ENCODE measurements at regions not wholly inside any gene's neighbourhood (a gene's known extent, or its start where the extent isn't known, plus 50 kb on each side); places are given as distances from the start of the nearest gene placed in this dataset.

- H3K4me1 ChIP-seq (ENCODE audit: control insufficient read depth, insufficient read depth, low read length), result no peaks in the 10 kb centered on the region
Measured at GRCh38 chr3:106715286-106715685, 662.0 kb upstream of the CCDC54 start.

DNA sequence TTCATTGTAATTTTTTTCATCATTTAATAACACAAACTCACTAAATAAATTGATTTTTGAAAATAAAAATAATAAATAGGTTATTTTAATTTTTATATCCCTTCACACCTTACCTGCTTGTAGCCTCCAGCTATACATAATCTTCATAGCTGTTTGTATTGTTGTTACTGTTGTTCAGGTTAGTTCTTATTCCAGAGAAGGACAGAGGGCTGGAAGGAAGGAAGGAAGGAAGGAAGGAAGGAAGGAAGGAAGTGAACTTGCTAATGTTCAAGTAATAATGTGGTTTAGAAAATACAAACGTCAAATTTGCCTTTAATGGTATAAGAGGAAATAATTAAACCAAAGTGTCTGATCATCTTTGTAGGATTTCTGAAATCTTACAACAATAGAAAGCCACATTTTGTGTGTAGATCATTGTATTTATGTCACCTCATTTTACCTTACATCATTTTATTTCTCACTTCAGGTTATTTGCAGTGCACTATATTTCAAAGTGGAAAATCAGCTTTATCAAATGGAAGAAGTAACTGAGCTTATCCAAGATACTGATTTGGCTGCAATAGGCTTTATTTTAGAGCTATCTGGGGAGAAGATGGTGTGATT lies 660.0 kb upstream of the CCDC54 start:
- no peaks in the 10 kb centered on the region for H3K9me3 ChIP-seq (ENCODE audit: control insufficient read depth, low read length)
- no peaks in the 10 kb centered on the region for H3K36me3 ChIP-seq (ENCODE audit: control insufficient read depth, insufficient read depth, low read length)
- H3K4me1 ChIP-seq (ENCODE audit: control insufficient read depth, insufficient read depth, low read length), result no peaks in the 10 kb centered on the region
- no peaks in the 10 kb centered on the region for H3K27me3 ChIP-seq (ENCODE audit: control insufficient read depth, insufficient read depth, low read length)
- no peak overlapping the region for H3K9ac ChIP-seq (ENCODE audit: low read length)
- H3K4me3 ChIP-seq (ENCODE audit: low read length), result no peak overlapping the region

More at GRCh38 chr3:106715286-106715685, 662.0 kb upstream of the CCDC54 start:
- Histone ChIP-seq H3K9ac (ENCODE audit: low read length) (no peak overlapping the region), H3K27me3 (ENCODE audit: control insufficient read depth, insufficient read depth, low read length) (no peaks in the 10 kb centered on the region), H3K36me3 (ENCODE audit: control insufficient read depth, insufficient read depth, low read length) (no peaks in the 10 kb centered on the region), H3K4me3 (ENCODE audit: low read length) (no peak overlapping the region), H3K9me3 (ENCODE audit: control insufficient read depth, low read length) (no peaks in the 10 kb centered on the region)

DNA sequence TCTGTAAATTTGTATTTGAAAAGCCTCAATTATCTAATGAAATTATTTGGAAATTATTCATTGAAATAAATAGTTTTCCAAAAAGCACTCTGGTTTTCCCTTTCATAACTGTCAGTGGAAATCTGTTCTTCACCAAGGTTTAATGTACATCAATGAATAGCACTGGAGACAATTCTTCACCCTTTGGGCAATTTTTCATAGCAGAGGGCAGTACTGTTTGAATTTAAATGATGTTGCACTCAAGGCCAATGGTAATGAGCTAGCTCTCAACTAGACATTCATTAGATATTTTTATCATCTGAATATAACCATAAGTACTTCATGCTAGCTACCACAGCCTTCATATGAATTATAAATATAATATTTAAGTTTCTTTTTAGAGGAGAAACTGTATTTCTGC lies 658.2 kb upstream of the CCDC54 start:
- Histone ChIP-seq H3K27me3 (ENCODE audit: control insufficient read depth, insufficient read depth, low read length) (no peaks in the 10 kb centered on the region), H3K4me1 (ENCODE audit: control insufficient read depth, insufficient read depth, low read length) (no peaks in the 10 kb centered on the region), H3K36me3 (ENCODE audit: control insufficient read depth, insufficient read depth, low read length) (no peaks in the 10 kb centered on the region), H3K4me3 (ENCODE audit: low read length) (no peak overlapping the region), H3K9ac (ENCODE audit: low read length) (no peak overlapping the region), H3K9me3 (ENCODE audit: control insufficient read depth, low read length) (no peaks in the 10 kb centered on the region)

GRCh38 chr3:106719583-106719982 lies 657.7 kb upstream of the CCDC54 start:
- no peaks in the 10 kb centered on the region for H3K9me3 ChIP-seq (ENCODE audit: control insufficient read depth, low read length)
- H3K9ac ChIP-seq (ENCODE audit: low read length), result no peak overlapping the region

DNA sequence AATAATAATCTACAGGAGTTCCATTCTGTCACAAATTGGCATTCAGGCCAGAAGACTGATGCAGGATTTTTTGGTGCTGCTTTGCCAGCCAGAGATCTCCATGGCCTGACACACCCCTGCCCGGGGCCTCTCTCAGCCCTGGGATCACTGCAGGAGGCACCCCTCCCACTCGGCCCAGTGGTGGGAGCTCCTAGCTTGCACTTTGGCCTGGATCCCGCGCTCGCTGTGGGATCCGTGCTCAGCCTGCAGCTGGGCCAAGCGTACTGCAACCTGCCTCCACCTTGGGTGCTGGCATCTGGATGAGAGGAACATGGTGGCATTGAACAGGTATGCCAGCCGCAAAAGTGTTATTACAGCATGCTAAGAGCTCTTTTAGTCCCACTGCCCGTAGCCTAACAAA lies 656.7 kb upstream of the CCDC54 start:
- no peaks in the 10 kb centered on the region for H3K4me1 ChIP-seq (ENCODE audit: control insufficient read depth, insufficient read depth, low read length)
- no peaks in the 10 kb centered on the region for H3K9me3 ChIP-seq (ENCODE audit: control insufficient read depth, low read length)
- no peak overlapping the region for H3K9ac ChIP-seq (ENCODE audit: low read length)
- no peak overlapping the region for H3K4me3 ChIP-seq (ENCODE audit: low read length)
- no peaks in the 10 kb centered on the region for H3K27me3 ChIP-seq (ENCODE audit: control insufficient read depth, insufficient read depth, low read length)
- no peaks in the 10 kb centered on the region for H3K36me3 ChIP-seq (ENCODE audit: control insufficient read depth, insufficient read depth, low read length)

More at GRCh38 chr3:106719583-106719982, 657.7 kb upstream of the CCDC54 start:
- Histone ChIP-seq H3K27me3 (ENCODE audit: control insufficient read depth, insufficient read depth, low read length) (no peaks in the 10 kb centered on the region), H3K4me1 (ENCODE audit: control insufficient read depth, insufficient read depth, low read length) (no peaks in the 10 kb centered on the region), H3K4me3 (ENCODE audit: low read length) (no peak overlapping the region), H3K36me3 (ENCODE audit: control insufficient read depth, insufficient read depth, low read length) (no peaks in the 10 kb centered on the region)

DNA sequence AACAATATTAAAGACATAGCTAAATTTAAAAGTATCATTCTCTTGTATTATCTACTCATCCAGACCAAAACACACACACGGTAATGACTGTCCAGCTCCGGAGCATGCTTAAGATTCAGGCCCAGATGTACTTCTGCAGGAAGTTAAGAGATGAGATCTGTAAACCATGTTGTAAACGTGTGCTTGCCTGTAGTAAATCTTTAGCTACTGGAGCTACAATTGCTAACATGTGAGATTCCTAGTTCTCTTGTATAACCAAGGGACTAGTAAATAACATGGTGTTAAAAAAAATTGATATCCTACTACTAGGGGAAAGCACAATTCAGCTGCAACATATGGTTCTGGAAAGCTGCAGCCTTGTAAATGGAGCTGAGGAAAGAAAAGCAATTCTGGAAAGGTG lies 651.7 kb upstream of the CCDC54 start:
- no peaks in the 10 kb centered on the region for H3K36me3 ChIP-seq (ENCODE audit: control insufficient read depth, insufficient read depth, low read length)
- H3K9me3 ChIP-seq (ENCODE audit: control insufficient read depth, low read length), result no peaks in the 10 kb centered on the region
- no peak overlapping the region for H3K9ac ChIP-seq (ENCODE audit: low read length)
- H3K4me3 ChIP-seq (ENCODE audit: low read length), result no peak overlapping the region
- no peaks in the 10 kb centered on the region for H3K4me1 ChIP-seq (ENCODE audit: control insufficient read depth, insufficient read depth, low read length)
- H3K27me3 ChIP-seq (ENCODE audit: control insufficient read depth, insufficient read depth, low read length), result no peaks in the 10 kb centered on the region

DNA sequence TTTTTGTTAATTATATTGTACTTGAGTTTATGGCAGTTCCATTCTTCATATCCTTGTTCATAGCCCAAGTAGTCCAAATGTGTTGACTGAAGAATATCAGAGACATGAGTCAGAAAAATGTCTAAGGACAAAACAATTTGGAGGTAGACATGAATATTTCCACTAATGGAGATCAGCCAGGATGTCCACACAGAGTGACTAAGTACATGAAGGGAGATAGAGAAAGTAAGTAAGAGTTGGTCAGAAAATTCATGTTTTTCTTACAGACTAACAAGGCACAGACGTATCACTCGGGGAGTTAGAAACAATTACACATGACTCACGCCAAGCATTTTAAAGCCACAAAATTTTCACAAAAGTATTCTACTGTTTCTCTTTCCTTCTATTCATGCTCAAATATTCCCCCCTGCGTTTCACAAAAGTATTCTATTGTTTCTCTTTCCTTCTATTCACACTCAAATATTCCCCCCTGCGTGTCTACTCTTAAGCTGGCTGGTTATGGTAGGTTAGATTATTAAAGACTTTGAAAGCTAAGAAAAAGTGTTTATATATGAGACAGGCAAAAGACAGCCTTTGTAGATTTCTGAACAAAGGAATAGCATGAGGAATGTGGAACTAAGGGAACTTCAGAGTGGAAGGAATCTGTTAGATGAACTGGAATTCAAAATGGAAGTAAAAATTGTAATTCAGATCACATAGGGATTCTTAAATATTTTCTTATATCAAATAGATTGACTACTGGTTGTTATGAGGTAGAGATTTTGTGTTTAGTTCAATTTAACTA lies 648.7 kb upstream of the CCDC54 start:
- H3K4me1 ChIP-seq (ENCODE audit: control insufficient read depth, insufficient read depth, low read length), result no peaks in the 10 kb centered on the region
- no peak overlapping the region for H3K9ac ChIP-seq (ENCODE audit: low read length)
- no peaks in the 10 kb centered on the region for H3K36me3 ChIP-seq (ENCODE audit: control insufficient read depth, insufficient read depth, low read length)
- H3K9me3 ChIP-seq (ENCODE audit: control insufficient read depth, low read length), result no peaks in the 10 kb centered on the region
- H3K4me3 ChIP-seq (ENCODE audit: low read length), result no peak overlapping the region
- no peaks in the 10 kb centered on the region for H3K27me3 ChIP-seq (ENCODE audit: control insufficient read depth, insufficient read depth, low read length)

- H3K36me3 ChIP-seq (ENCODE audit: control insufficient read depth, insufficient read depth, low read length), result no peaks in the 10 kb centered on the region
- no peaks in the 10 kb centered on the region for H3K4me1 ChIP-seq (ENCODE audit: control insufficient read depth, insufficient read depth, low read length)
- no peaks in the 10 kb centered on the region for H3K9me3 ChIP-seq (ENCODE audit: control insufficient read depth, low read length)
- H3K27me3 ChIP-seq (ENCODE audit: control insufficient read depth, insufficient read depth, low read length), result no peaks in the 10 kb centered on the region
- H3K4me3 ChIP-seq (ENCODE audit: low read length), result no peak overlapping the region
- no peak overlapping the region for H3K9ac ChIP-seq (ENCODE audit: low read length)
Measured at GRCh38 chr3:106729481-106729880, 647.8 kb upstream of the CCDC54 start.

DNA sequence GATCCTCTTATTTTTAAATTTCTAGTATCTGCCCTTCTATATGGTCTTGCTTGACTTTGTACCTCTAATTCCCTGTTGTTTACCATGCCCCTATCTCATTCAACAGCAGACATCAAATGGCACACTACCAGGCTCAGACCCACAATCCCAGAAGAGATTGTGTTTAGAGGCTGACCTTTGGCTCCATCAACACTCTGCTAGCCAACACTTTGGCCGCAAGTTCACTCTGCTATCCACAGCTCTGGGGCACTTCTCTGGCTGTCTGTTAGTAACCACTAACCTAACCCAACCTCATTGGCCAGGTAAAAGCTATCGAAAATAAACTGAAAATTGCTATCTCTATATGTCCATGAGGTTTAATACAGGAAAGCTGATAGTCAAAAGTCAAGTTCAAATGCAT lies 646.0 kb upstream of the CCDC54 start:
- H3K9ac ChIP-seq (ENCODE audit: low read length), result no peak overlapping the region
- no peaks in the 10 kb centered on the region for H3K27me3 ChIP-seq (ENCODE audit: control insufficient read depth, insufficient read depth, low read length)
- H3K9me3 ChIP-seq (ENCODE audit: control insufficient read depth, low read length), result no peaks in the 10 kb centered on the region
- no peaks in the 10 kb centered on the region for H3K4me1 ChIP-seq (ENCODE audit: control insufficient read depth, insufficient read depth, low read length)
- no peaks in the 10 kb centered on the region for H3K36me3 ChIP-seq (ENCODE audit: control insufficient read depth, insufficient read depth, low read length)
- H3K4me3 ChIP-seq (ENCODE audit: low read length), result no peak overlapping the region

GRCh38 chr3:106734712-106735111 lies 642.5 kb upstream of the CCDC54 start:
- Histone ChIP-seq H3K4me3 (ENCODE audit: low read length) (no peak overlapping the region), H3K9ac (ENCODE audit: low read length) (no peak overlapping the region), H3K36me3 (ENCODE audit: control insufficient read depth, insufficient read depth, low read length) (no peaks in the 10 kb centered on the region), H3K4me1 (ENCODE audit: control insufficient read depth, insufficient read depth, low read length) (no peaks in the 10 kb centered on the region), H3K27me3 (ENCODE audit: control insufficient read depth, insufficient read depth, low read length) (no peaks in the 10 kb centered on the region), H3K9me3 (ENCODE audit: control insufficient read depth, low read length) (no peaks in the 10 kb centered on the region)

DNA sequence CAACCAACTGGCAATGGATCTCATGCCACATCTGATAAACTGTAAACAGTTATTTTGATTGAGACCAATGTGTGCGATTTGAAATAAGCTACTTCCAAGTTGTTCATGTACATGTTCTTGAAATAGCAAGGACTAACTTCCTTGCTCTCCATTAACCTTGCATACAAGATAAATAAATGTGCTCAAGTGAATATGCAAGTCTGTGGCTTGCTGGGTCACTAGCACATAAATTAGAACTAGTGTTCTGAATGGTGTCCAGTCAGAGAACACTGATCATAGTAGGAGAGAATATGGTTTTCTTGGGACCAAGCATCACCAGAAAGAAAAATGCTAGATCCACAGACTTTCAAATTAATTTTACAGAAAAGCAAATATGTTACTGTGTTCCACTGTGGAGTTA lies 640.0 kb upstream of the CCDC54 start:
- no peak overlapping the region for H3K4me3 ChIP-seq (ENCODE audit: low read length)
- H3K4me1 ChIP-seq (ENCODE audit: control insufficient read depth, insufficient read depth, low read length), result no peaks in the 10 kb centered on the region
- no peaks in the 10 kb centered on the region for H3K9me3 ChIP-seq (ENCODE audit: control insufficient read depth, low read length)
- no peaks in the 10 kb centered on the region for H3K36me3 ChIP-seq (ENCODE audit: control insufficient read depth, insufficient read depth, low read length)
- no peak overlapping the region for H3K9ac ChIP-seq (ENCODE audit: low read length)
- H3K27me3 ChIP-seq (ENCODE audit: control insufficient read depth, insufficient read depth, low read length), result no peaks in the 10 kb centered on the region

DNA sequence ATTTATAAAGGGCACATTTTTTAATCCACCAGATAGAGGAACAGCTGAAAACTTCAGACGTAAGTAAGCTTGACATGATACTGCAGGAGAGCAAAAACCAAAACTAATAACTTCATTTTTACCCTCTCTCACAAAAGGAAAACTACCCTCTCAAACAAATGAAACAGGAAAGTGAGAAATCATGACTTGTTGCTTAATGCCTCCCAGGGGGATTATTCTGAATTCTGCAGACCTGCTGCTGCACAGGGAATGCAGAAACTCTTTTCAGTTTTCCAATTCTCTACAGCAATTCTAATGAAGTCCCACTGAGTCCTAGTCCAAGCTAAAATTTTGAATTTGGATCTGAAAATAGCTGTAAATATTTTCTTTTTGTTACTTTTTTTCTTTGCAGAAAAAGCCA lies 637.1 kb upstream of the CCDC54 start:
- no peaks in the 10 kb centered on the region for H3K4me1 ChIP-seq (ENCODE audit: control insufficient read depth, insufficient read depth, low read length)
- H3K4me3 ChIP-seq (ENCODE audit: low read length), result no peak overlapping the region
- H3K9ac ChIP-seq (ENCODE audit: low read length), result no peak overlapping the region
- no peaks in the 10 kb centered on the region for H3K27me3 ChIP-seq (ENCODE audit: control insufficient read depth, insufficient read depth, low read length)
- no peaks in the 10 kb centered on the region for H3K9me3 ChIP-seq (ENCODE audit: control insufficient read depth, low read length)
- H3K36me3 ChIP-seq (ENCODE audit: control insufficient read depth, insufficient read depth, low read length), result no peaks in the 10 kb centered on the region

Measured in mucosa of stomach (tissue), 1 donor.